GM12878 (cell line): ENCODE measurements at regions not wholly inside any gene's neighbourhood (a gene's known extent, or its start where the extent isn't known, plus 50 kb on each side); places are given as distances from the start of the nearest gene placed in this dataset.

Experiments used
- ATAC-seq: fragments of 200-7000 bp; cut with Tn5 transposase; 3 replicates; pipeline ENCODE4 v1.9.1; 2020; ENCODE audit warnings: mild to moderate bottlenecking, moderate library complexity
- BruUV-seq: library from RNA; stranded (reverse); fragments of 400-500 nt; replicated peaks from 2 replicates; lab custom pipeline; 2021; lab: Mats Ljungman, UMichigan
- CTCF ChIA-PET: fragments of 300-600 bp; sonication (Branson Sonifier 250); formaldehyde crosslinking; extraction: SDS; loops from one replicate; lab custom pipeline; 2021; ENCODE audit warnings: inconsistent platforms; lab: Yijun Ruan, JAX
- POLR2A ChIA-PET: fragments of 350-600 bp; formaldehyde crosslinking; extraction: SDS; loops from one replicate; lab custom pipeline; 2021; ENCODE audit warnings: inconsistent platforms; lab: Charles Lee
- RAD21 ChIA-PET: fragments of 300-600 bp; sonication (Branson Sonifier 250); formaldehyde crosslinking; loops from one replicate; lab custom pipeline; 2023; ENCODE audit warnings: antibody characterized with exemption; ENCODE audit not compliant: unreplicated experiment; lab: Charles Lee
- SMC1A ChIA-PET: fragments of 300-600 bp; sonication (Branson Sonifier 250); formaldehyde crosslinking; loops from one replicate; lab custom pipeline; 2023; ENCODE audit not compliant: unreplicated experiment, uncharacterized antibody; lab: Charles Lee
- DNase-seq: peaks from one replicate; pipeline ENCODE4 v3.0.0-alpha.2; 2011; ENCODE audit warnings: low read depth, low spot score
- FAIRE-seq: peaks from 3 replicates; lab custom pipeline; 2011; peaks lifted over from hg19 to GRCh38; lab: Jason Lieb, UNC
- H2AFZ ChIP-seq: 2 replicates; pipeline ENCODE4 v1.6.0; 2011; ENCODE audit warnings: low read depth, low read length, control low read depth; ENCODE audit not compliant: control insufficient read depth
- H3K27ac ChIP-seq: 2 replicates; pipeline ENCODE4 v1.5.1; 2011; ENCODE audit warnings: control low read depth; ENCODE audit not compliant: control insufficient read depth, insufficient read depth
- H3K27me3 ChIP-seq, 2 experiments: replicated peaks in 1 of 2; 2 replicates each; pipeline versions ENCODE4 v1.6.0 to v1.6.1; 2011; ENCODE audit warnings: low read length in 1 of 2; ENCODE audit not compliant: control insufficient read depth in 2 of 2, insufficient read depth in 2 of 2
- H3K36me3 ChIP-seq, 2 experiments: 2 replicates each; pipeline ENCODE4 v1.5.1; 2011; ENCODE audit warnings: low read length in 1 of 2; ENCODE audit not compliant: control insufficient read depth in 2 of 2, insufficient read depth in 2 of 2
- H3K4me1 ChIP-seq: 2 replicates; pipeline ENCODE4 v1.6.1; 2011; ENCODE audit warnings: mild to moderate bottlenecking, low read length, moderate library complexity, mixed read lengths; ENCODE audit not compliant: control insufficient read depth, insufficient read depth
- H3K4me2 ChIP-seq: 2 replicates; pipeline ENCODE4 v1.6.0; 2011; ENCODE audit warnings: control low read depth; ENCODE audit not compliant: control insufficient read depth, insufficient read depth
- H3K4me3 ChIP-seq: fragments of 200-600 bp; sonication (generic); 2 replicates; pipeline ENCODE4 v1.5.1; 2016
- H3K79me2 ChIP-seq: 2 replicates; pipeline ENCODE4 v1.6.0; 2011; ENCODE audit warnings: low read length; ENCODE audit not compliant: control insufficient read depth, insufficient read depth
- H3K9ac ChIP-seq: 2 replicates; pipeline ENCODE4 v1.8.0; 2011; ENCODE audit warnings: low read length, control low read depth, mixed read lengths; ENCODE audit not compliant: control insufficient read depth, insufficient read depth
- H3K9me3 ChIP-seq: replicated peaks from 3 replicates; pipeline ENCODE4 v1.5.1; 2011; ENCODE audit warnings: mild to moderate bottlenecking, low read length; ENCODE audit not compliant: control insufficient read depth, insufficient read depth
- H4K20me1 ChIP-seq: 2 replicates; pipeline ENCODE4 v1.6.0; 2011; ENCODE audit not compliant: control insufficient read depth, insufficient read depth
- ASH2L ChIP-seq: fragments of 300-600, 200-600 bp; sonication (generic); IDR thresholded peaks from 2 replicates; pipeline ENCODE4 v1.6.1; 2017; ENCODE audit warnings: low read depth, mild to moderate bottlenecking, borderline replicate concordance
- BCL11A ChIP-seq: IDR thresholded peaks from 2 replicates; pipeline ENCODE4 v1.6.1; 2011; ENCODE audit warnings: low read depth, low read length
- EP300 ChIP-seq, 2 experiments: fragments of 150-350 bp in 1 of 2; IDR thresholded peaks; 2 replicates each; pipeline ENCODE4 v1.6.1; 2011 to 2012; ENCODE audit warnings: low read depth in 2 of 2, low read length in 2 of 2, borderline replicate concordance in 1 of 2, improper control_type of control experiment in 1 of 2, inconsistent platforms in 1 of 2; ENCODE audit not compliant: control insufficient read depth in 1 of 2
- GABPA ChIP-seq: IDR thresholded peaks from 2 replicates; pipeline ENCODE4 v1.6.1; 2014; ENCODE audit warnings: antibody characterized with exemption, low read depth, mild to moderate bottlenecking, inconsistent platforms
- IRF4 ChIP-seq: IDR thresholded peaks from 2 replicates; pipeline ENCODE4 v1.6.1; 2011; ENCODE audit warnings: low read depth, low read length
- MTA2 ChIP-seq: fragments of 450-650 bp; IDR thresholded peaks from 2 replicates; pipeline ENCODE4 v1.6.1; 2016; ENCODE audit warnings: low read depth, mild to moderate bottlenecking, moderate library complexity
- SUPT20H ChIP-seq: IDR thresholded peaks from 2 replicates; pipeline ENCODE4 v1.6.1; 2011; ENCODE audit warnings: low read depth, mild to moderate bottlenecking, low read length, moderate library complexity, borderline replicate concordance; ENCODE audit not compliant: control insufficient read depth
- WRNIP1 ChIP-seq: IDR thresholded peaks from 2 replicates; pipeline ENCODE4 v1.6.1; 2011; ENCODE audit warnings: low read depth, low read length, improper control_type of control experiment, borderline replicate concordance
- YBX1 ChIP-seq: fragments of 450-650 bp; IDR thresholded peaks from 2 replicates; pipeline ENCODE4 v1.6.1; 2016; ENCODE audit warnings: antibody characterized with exemption
- ZNF24 ChIP-seq: fragments of 450-650 bp; IDR thresholded peaks from 2 replicates; pipeline ENCODE4 v1.6.1; 2017; ENCODE audit warnings: antibody characterized with exemption, mild to moderate bottlenecking
- ZNF274 ChIP-seq: IDR thresholded peaks from one replicate; pipeline ENCODE4 v1.8.0; 2011; ENCODE audit not compliant: insufficient read length, insufficient read depth
- WGBS: methylation state at CpG from one replicate; pipeline ENCODE4 v1.1.6; 2016; ENCODE audit warnings: low lambda C conversion rate; ENCODE audit not compliant: insufficient replicate concordance, insufficient coverage; ENCODE audit errors: missing lambda C conversion rate; 5-methylcytosine and 5-hydroxymethylcytosine counted together
- in situ Hi-C: fragments of 300-500 bp; cut with MboI; formaldehyde crosslinking; loops from 9 replicates; pipeline ENCODE4 v1.14.3; 2018; ENCODE audit warnings: mixed read lengths
- intact Hi-C: fragments of 100-400 bp; cut with micrococcal nuclease; formaldehyde crosslinking; loops from one replicate; pipeline ENCODE4 v1.14.2; 2022; ENCODE audit not compliant: unreplicated experiment
- TF ChIP-seq, protein P1 (sequence below): fragments of 450-650 bp; IDR thresholded peaks from 2 replicates; pipeline ENCODE4 v1.6.1; 2017; ENCODE audit warnings: borderline replicate concordance
- TF ChIP-seq, protein P2 (sequence below): fragments of 450-650 bp; IDR thresholded peaks from 2 replicates; pipeline ENCODE4 v1.6.1; 2014; ENCODE audit warnings: mild to moderate bottlenecking
- TF ChIP-seq, protein P3 (sequence below): IDR thresholded peaks from 2 replicates; pipeline ENCODE4 v1.6.1; 2012; ENCODE audit warnings: low read depth, low read length, improper control_type of control experiment
- TF ChIP-seq, protein P4 (sequence below): fragments of 450-650 bp; formaldehyde crosslinking; IDR thresholded peaks from 2 replicates; pipeline ENCODE4 v1.4.0; 2022; ENCODE audit warnings: mild to moderate bottlenecking, moderate library complexity

DNA sequence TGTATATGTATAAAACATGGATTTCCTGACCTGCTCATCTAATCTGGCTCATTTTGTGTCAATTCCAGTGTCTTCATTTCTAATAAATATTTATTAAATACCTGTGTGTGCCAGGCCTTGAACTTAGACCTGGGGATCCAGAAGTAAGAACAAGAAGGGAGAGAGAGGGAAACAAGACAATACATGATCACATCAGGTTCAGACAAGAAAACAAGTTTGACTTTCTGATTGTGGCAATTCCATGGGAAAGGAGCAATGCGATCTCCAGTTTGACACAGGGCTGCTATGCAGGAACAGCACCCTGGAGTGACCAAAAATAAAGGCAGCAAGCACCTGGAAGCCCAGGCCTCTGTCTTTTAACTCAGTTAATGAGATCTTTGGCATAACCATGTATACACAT lies 198.1 kb upstream of the ACTBL2 start:
- 0% methylated on average over 1 of the region's 1 CpG for WGBS
- BruUV-seq = no TSS peak
- Histone ChIP-seq H3K79me2 (no peaks in the 10 kb centered on the region), H3K9me3 (no peaks in the 10 kb centered on the region), H3K4me3 (no peak overlapping the region), H3K27ac (no peak overlapping the region), H3K4me2 (no peak overlapping the region), H3K4me1 (no peaks in the 10 kb centered on the region), H2AFZ (no peak overlapping the region), H3K36me3 (no peaks in the 10 kb centered on the region), H3K27me3 (no peaks in the 10 kb centered on the region; a peak in 1 of 4 replicates), H3K9ac (no peak overlapping the region), H4K20me1 (no peaks in the 10 kb centered on the region)
- ATAC-seq = no peak
- ChIA-PET CTCF (no interaction called here), POLR2A (no interaction called here), SMC1A (no interaction called here), RAD21 (no interaction called here)
- DNase-seq = no peak
- in situ Hi-C loops (no loop called here), intact Hi-C loops (no loop called here)
- FAIRE-seq = no peak
- TF ChIP-seq BCL11A (no peak), YBX1 (no peak), GABPA (no peak), ZNF274 (no peak), ASH2L (no peak), EP300 (IDR thresholded peaks at IDR 0.05; ENCODE audit: borderline replicate concordance in 1 of 2, control insufficient read depth in 1 of 2, low read depth in 2 of 2, low read length in 2 of 2) (no peak), IRF4 (no peak), SUPT20H (no peak), MTA2 (no peak), ZNF24 (no peak), WRNIP1 (no peak)
- TF ChIP-seq, protein P1, sequence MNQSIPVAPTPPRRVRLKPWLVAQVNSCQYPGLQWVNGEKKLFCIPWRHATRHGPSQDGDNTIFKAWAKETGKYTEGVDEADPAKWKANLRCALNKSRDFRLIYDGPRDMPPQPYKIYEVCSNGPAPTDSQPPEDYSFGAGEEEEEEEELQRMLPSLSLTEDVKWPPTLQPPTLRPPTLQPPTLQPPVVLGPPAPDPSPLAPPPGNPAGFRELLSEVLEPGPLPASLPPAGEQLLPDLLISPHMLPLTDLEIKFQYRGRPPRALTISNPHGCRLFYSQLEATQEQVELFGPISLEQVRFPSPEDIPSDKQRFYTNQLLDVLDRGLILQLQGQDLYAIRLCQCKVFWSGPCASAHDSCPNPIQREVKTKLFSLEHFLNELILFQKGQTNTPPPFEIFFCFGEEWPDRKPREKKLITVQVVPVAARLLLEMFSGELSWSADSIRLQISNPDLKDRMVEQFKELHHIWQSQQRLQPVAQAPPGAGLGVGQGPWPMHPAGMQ = no peak
- TF ChIP-seq, protein P2, sequence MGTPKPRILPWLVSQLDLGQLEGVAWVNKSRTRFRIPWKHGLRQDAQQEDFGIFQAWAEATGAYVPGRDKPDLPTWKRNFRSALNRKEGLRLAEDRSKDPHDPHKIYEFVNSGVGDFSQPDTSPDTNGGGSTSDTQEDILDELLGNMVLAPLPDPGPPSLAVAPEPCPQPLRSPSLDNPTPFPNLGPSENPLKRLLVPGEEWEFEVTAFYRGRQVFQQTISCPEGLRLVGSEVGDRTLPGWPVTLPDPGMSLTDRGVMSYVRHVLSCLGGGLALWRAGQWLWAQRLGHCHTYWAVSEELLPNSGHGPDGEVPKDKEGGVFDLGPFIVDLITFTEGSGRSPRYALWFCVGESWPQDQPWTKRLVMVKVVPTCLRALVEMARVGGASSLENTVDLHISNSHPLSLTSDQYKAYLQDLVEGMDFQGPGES = no peak
- TF ChIP-seq, protein P3, sequence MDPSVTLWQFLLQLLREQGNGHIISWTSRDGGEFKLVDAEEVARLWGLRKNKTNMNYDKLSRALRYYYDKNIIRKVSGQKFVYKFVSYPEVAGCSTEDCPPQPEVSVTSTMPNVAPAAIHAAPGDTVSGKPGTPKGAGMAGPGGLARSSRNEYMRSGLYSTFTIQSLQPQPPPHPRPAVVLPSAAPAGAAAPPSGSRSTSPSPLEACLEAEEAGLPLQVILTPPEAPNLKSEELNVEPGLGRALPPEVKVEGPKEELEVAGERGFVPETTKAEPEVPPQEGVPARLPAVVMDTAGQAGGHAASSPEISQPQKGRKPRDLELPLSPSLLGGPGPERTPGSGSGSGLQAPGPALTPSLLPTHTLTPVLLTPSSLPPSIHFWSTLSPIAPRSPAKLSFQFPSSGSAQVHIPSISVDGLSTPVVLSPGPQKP = no peak
- TF ChIP-seq, protein P4, sequence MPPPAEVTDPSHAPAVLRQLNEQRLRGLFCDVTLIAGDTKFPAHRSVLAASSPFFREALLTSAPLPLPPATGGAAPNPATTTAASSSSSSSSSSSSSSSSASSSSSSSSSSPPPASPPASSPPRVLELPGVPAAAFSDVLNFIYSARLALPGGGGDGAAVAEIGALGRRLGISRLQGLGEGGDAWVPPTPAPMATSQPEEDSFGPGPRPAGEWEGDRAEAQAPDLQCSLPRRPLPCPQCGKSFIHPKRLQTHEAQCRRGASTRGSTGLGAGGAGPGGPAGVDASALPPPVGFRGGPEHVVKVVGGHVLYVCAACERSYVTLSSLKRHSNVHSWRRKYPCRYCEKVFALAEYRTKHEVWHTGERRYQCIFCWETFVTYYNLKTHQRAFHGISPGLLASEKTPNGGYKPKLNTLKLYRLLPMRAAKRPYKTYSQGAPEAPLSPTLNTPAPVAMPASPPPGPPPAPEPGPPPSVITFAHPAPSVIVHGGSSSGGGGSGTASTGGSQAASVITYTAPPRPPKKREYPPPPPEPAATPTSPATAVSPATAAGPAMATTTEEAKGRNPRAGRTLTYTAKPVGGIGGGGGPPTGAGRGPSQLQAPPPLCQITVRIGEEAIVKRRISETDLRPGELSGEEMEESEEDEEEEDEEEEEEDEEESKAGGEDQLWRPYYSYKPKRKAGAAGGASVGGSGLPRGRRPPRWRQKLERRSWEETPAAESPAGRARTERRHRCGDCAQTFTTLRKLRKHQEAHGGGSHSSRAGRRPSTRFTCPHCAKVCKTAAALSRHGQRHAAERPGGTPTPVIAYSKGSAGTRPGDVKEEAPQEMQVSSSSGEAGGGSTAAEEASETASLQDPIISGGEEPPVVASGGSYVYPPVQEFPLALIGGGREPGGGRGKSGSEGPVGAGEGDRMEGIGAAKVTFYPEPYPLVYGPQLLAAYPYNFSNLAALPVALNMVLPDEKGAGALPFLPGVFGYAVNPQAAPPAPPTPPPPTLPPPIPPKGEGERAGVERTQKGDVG (CRISPR knock-in tag) = no peak
